Sigmoid colon (tissue), 6 donors: ENCODE measurements at regions not wholly inside any gene's neighbourhood (a gene's known extent, or its start where the extent isn't known, plus 50 kb on each side); places are given as distances from the start of the nearest gene placed in this dataset.

Experiments
- DNase-seq: peaks from one replicate; pipeline ENCODE4 v3.0.0-alpha.2; 2019
- H3K27ac ChIP-seq, 4 donors: fragments of 200-600 bp; sonication (generic); one replicate each; pipeline ENCODE4 v1.5.1; 2016 to 2019; ENCODE audit warnings: mild to moderate bottlenecking in 1 of 4
- H3K27me3 ChIP-seq, 3 donors: fragments of 200-600 bp; sonication (generic); one replicate each; pipeline ENCODE4 v1.5.1; 2019; ENCODE audit warnings: mild to moderate bottlenecking in 1 of 3
- H3K36me3 ChIP-seq, 4 donors: fragments of 200-600 bp; sonication (generic); one replicate each; pipeline ENCODE4 v1.5.1; 2016 to 2019
- H3K4me1 ChIP-seq, 4 donors: fragments of 200-600 bp; sonication (generic); one replicate each; pipeline ENCODE4 v1.5.1; 2017 to 2019
- H3K4me3 ChIP-seq, 4 donors: fragments of 200-600 bp; sonication (generic); one replicate each; pipeline ENCODE4 v1.5.1; 2017 to 2019; ENCODE audit warnings: mild to moderate bottlenecking in 2 of 4, moderate library complexity in 1 of 4
- H3K9me3 ChIP-seq, 4 donors: fragments of 200-600 bp in 3 of 4; sonication (generic) in 3 of 4; one replicate each; pipeline versions ENCODE4 v1.5.1 to v1.6.1; 2013 to 2019
- CTCF ChIP-seq, 4 experiments: fragments of 450-650 bp in 3 of 4; fragments of 200-600 bp in 1 of 4; IDR thresholded peaks; one replicate each; pipeline ENCODE4 v1.5.1; 2016 to 2019; ENCODE audit warnings: antibody characterized with exemption in 4 of 4, mild to moderate bottlenecking in 3 of 4, moderate library complexity in 2 of 4
- EP300 ChIP-seq, 4 donors: sonication (generic); formaldehyde crosslinking; IDR thresholded peaks; one replicate each; pipeline ENCODE4 v1.6.1; 2017; ENCODE audit warnings: antibody characterized with exemption in 4 of 4
- POLR2A ChIP-seq, 2 donors: fragments of 450-650 bp; IDR thresholded peaks; one replicate each; pipeline ENCODE4 v1.6.1; 2016; ENCODE audit warnings: antibody characterized with exemption in 2 of 2, mild to moderate bottlenecking in 2 of 2, moderate library complexity in 2 of 2
- POLR2AphosphoS5 ChIP-seq, 4 donors: sonication (generic); formaldehyde crosslinking; IDR thresholded peaks; one replicate each; pipeline ENCODE4 v1.6.1; 2017; ENCODE audit warnings: antibody characterized with exemption in 4 of 4
- WGBS, 2 donors: extraction: QIAGEN DNeasy Blood & Tissue Kit; methylation state at CpG; one replicate each; pipeline ENCODE4 v1.1.7; 2013; 5-methylcytosine and 5-hydroxymethylcytosine counted together
- intact Hi-C: fragments of 100-400 bp; cut with DNase I; formaldehyde crosslinking; loops from one replicate; pipeline ENCODE4 v1.15.1; 2023
- donor health status: healthy with polysubstance abuse.
- donor health status: healthy.

GRCh38 chr4:129908117-129908516, 812.2 kb downstream of the C4orf33 start:
- Histone ChIP-seq H3K36me3 (no peaks in the 10 kb centered on the region), H3K4me3 (no peak overlapping the region), H3K27ac (no peak overlapping the region), H3K9me3 (no peaks in the 10 kb centered on the region), H3K27me3 (no peaks in the 10 kb centered on the region), H3K4me1 (no peaks in the 10 kb centered on the region)
- no peak for TF ChIP-seq EP300 (IDR thresholded peaks at IDR 0.05)
- no peak for TF ChIP-seq POLR2A (IDR thresholded peaks at IDR 0.05)
- TF ChIP-seq POLR2AphosphoS5 (IDR thresholded peaks at IDR 0.05): no peak
- TF ChIP-seq CTCF (IDR thresholded peaks at IDR 0.05): no peak
- intact Hi-C loops: no loop called here
- no peak for DNase-seq
- WGBS, 2 donors: 36 to 69% methylated on average over 4 of the region's 4 CpGs

GRCh38 chr4:129916991-129917390, 821.0 kb downstream of the C4orf33 start:
- no peaks in the 10 kb centered on the region for H3K9me3 ChIP-seq
- H3K27ac ChIP-seq: no peak overlapping the region
- no peak for DNase-seq
- no peaks in the 10 kb centered on the region for H3K36me3 ChIP-seq
- no peaks in the 10 kb centered on the region for H3K4me1 ChIP-seq
- TF ChIP-seq POLR2AphosphoS5 (IDR thresholded peaks at IDR 0.05) (no peak), CTCF (IDR thresholded peaks at IDR 0.05) (no peak), EP300 (IDR thresholded peaks at IDR 0.05) (no peak), POLR2A (IDR thresholded peaks at IDR 0.05) (no peak)
- no peak overlapping the region for H3K4me3 ChIP-seq
- H3K27me3 ChIP-seq: no peaks in the 10 kb centered on the region
- intact Hi-C loops: no loop called here

- DNase-seq: no peak
- intact Hi-C loops: no loop called here
- no peaks in the 10 kb centered on the region for H3K4me1 ChIP-seq
- H3K27ac ChIP-seq: no peak overlapping the region
- H3K36me3 ChIP-seq: no peaks in the 10 kb centered on the region
- no peak for TF ChIP-seq EP300 (IDR thresholded peaks at IDR 0.05)
- TF ChIP-seq POLR2A (IDR thresholded peaks at IDR 0.05): no peak
- no peak for TF ChIP-seq POLR2AphosphoS5 (IDR thresholded peaks at IDR 0.05)
- no peak for TF ChIP-seq CTCF (IDR thresholded peaks at IDR 0.05)
- no peaks in the 10 kb centered on the region for H3K27me3 ChIP-seq
- 75 to 79% methylated on average over 2 of the region's 2 CpGs for WGBS, 2 donors
- H3K4me3 ChIP-seq: no peak overlapping the region
- no peaks in the 10 kb centered on the region for H3K9me3 ChIP-seq
These were observed 821.7 kb downstream of the C4orf33 start for GRCh38 chr4:129917651-129918050.

- no peak overlapping the region for H3K4me3 ChIP-seq
- TF ChIP-seq POLR2A (IDR thresholded peaks at IDR 0.05) (no peak), EP300 (IDR thresholded peaks at IDR 0.05) (no peak), POLR2AphosphoS5 (IDR thresholded peaks at IDR 0.05) (no peak), CTCF (IDR thresholded peaks at IDR 0.05) (no peak)
- intact Hi-C loops: no loop called here
- H3K27me3 ChIP-seq: no peaks in the 10 kb centered on the region
- DNase-seq: no peak
- H3K4me1 ChIP-seq: no peaks in the 10 kb centered on the region
- no peaks in the 10 kb centered on the region for H3K36me3 ChIP-seq
- H3K9me3 ChIP-seq: no peaks in the 10 kb centered on the region
- H3K27ac ChIP-seq: no peak overlapping the region
These were observed 831.0 kb downstream of the C4orf33 start for GRCh38 chr4:129926936-129927335.

GRCh38 chr4:129929052-129929451, 833.1 kb downstream of the C4orf33 start:
- 31 to 70% methylated on average over 1 of the region's 1 CpG for WGBS, 2 donors
- Histone ChIP-seq H3K4me3 (no peak overlapping the region), H3K27ac (no peak overlapping the region), H3K27me3 (no peaks in the 10 kb centered on the region), H3K36me3 (no peaks in the 10 kb centered on the region), H3K4me1 (no peaks in the 10 kb centered on the region), H3K9me3 (no peaks in the 10 kb centered on the region)
- intact Hi-C loops: no loop called here
- no peak for TF ChIP-seq EP300 (IDR thresholded peaks at IDR 0.05)
- TF ChIP-seq POLR2AphosphoS5 (IDR thresholded peaks at IDR 0.05): no peak
- TF ChIP-seq CTCF (IDR thresholded peaks at IDR 0.05): no peak
- TF ChIP-seq POLR2A (IDR thresholded peaks at IDR 0.05): no peak
- DNase-seq: no peak
